ENCODE measurements at regions not wholly inside any gene's neighbourhood (a gene's known extent, or its start where the extent isn't known, plus 50 kb on each side); places are given as distances from the start of the nearest gene placed in this dataset.

GRCh38 chr4:188623314-188623854 lies 484.1 kb downstream of the TRIML1 start:
- no peak overlapping the region for H3K4me3 ChIP-seq (replicated peaks in 1 of 4; ENCODE audit: control extremely low read depth in 1 of 4, insufficient read depth in 1 of 4, low read depth in 3 of 4, low read length in 4 of 4)
- no peaks in the 10 kb centered on the region for H3K36me3 ChIP-seq (ENCODE audit: control insufficient read depth, insufficient read depth, low read length)
- no peaks in the 10 kb centered on the region for H4K20me1 ChIP-seq (ENCODE audit: control insufficient read depth, extremely low read depth, insufficient read depth, low read length)
- TF ChIP-seq EZH2 (IDR thresholded peaks at IDR 0.05; ENCODE audit: low read length, missing control alignments) (no peak), CTCF (conservative IDR thresholded peaks at IDR 0.05 in 1 of 2, IDR thresholded peaks at IDR 0.05 in 1 of 2; ENCODE audit: low read depth in 1 of 2, low read length in 2 of 2) (no peak)
- no peak for DNase-seq (ENCODE audit: low read depth in 2 of 2)
- no peaks in the 10 kb centered on the region for H3K79me2 ChIP-seq (ENCODE audit: control insufficient read depth, insufficient read depth, low read length)
- H3K4me1 ChIP-seq (ENCODE audit: control insufficient read depth, extremely low read depth, insufficient read depth, low read length), result no peaks in the 10 kb centered on the region
- no peak overlapping the region for H3K4me2 ChIP-seq (ENCODE audit: extremely low read depth, insufficient read depth, low read length)
- H3K27me3 ChIP-seq (ENCODE audit: control insufficient read depth, insufficient read depth, low read length), result no peaks in the 10 kb centered on the region
- no peak overlapping the region for H3K27ac ChIP-seq (ENCODE audit: insufficient read depth, low read length)
- H2AFZ ChIP-seq (ENCODE audit: low read length), result no peak overlapping the region
- no peak overlapping the region for H3K9ac ChIP-seq (ENCODE audit: insufficient read depth, low read length)
- no peaks in the 10 kb centered on the region for H3K9me3 ChIP-seq (ENCODE audit: control insufficient read depth, insufficient read depth, low read depth, low read length)

GRCh38 chr4:188624370-188624769 lies 485.1 kb downstream of the TRIML1 start:
- TF ChIP-seq EZH2 (IDR thresholded peaks at IDR 0.05; ENCODE audit: low read length, missing control alignments) (no peak), CTCF (conservative IDR thresholded peaks at IDR 0.05 in 1 of 2, IDR thresholded peaks at IDR 0.05 in 1 of 2; ENCODE audit: low read depth in 1 of 2, low read length in 2 of 2) (no peak)
- Histone ChIP-seq H4K20me1 (ENCODE audit: control insufficient read depth, extremely low read depth, insufficient read depth, low read length) (no peaks in the 10 kb centered on the region), H3K4me2 (ENCODE audit: extremely low read depth, insufficient read depth, low read length) (no peak overlapping the region), H3K9ac (ENCODE audit: insufficient read depth, low read length) (no peak overlapping the region), H3K27me3 (ENCODE audit: control insufficient read depth, insufficient read depth, low read length) (no peaks in the 10 kb centered on the region), H3K9me3 (ENCODE audit: control insufficient read depth, insufficient read depth, low read depth, low read length) (no peaks in the 10 kb centered on the region), H3K79me2 (ENCODE audit: control insufficient read depth, insufficient read depth, low read length) (no peaks in the 10 kb centered on the region), H3K4me1 (ENCODE audit: control insufficient read depth, extremely low read depth, insufficient read depth, low read length) (no peaks in the 10 kb centered on the region), H3K36me3 (ENCODE audit: control insufficient read depth, insufficient read depth, low read length) (no peaks in the 10 kb centered on the region), H2AFZ (ENCODE audit: low read length) (no peak overlapping the region), H3K27ac (ENCODE audit: insufficient read depth, low read length) (no peak overlapping the region), H3K4me3 (replicated peaks in 1 of 4; ENCODE audit: control extremely low read depth in 1 of 4, insufficient read depth in 1 of 4, low read depth in 3 of 4, low read length in 4 of 4) (no peak overlapping the region)
- DNase-seq (ENCODE audit: low read depth in 2 of 2), result no peak

DNA sequence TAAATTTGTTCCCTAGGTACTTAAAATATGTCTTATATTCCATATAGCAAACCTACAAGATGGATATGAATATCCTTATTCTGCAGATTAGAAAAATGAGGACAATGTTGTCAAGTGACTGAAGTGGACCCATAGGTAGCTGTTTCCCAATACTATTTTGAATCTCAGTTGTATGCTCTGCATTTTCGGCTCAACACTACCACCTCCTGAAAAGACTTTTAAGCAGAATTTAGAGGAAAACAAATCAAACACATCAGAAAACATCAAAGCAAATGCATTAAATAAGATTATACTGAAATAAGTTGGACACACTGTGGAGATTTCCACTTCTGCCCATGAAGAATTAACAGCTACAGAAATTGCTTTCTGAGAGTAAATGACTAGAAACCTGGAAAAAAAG lies 488.7 kb downstream of the TRIML1 start:
- no peak for TF ChIP-seq EZH2 (IDR thresholded peaks at IDR 0.05; ENCODE audit: low read length, missing control alignments)
- no peak for TF ChIP-seq CTCF (conservative IDR thresholded peaks at IDR 0.05 in 1 of 2, IDR thresholded peaks at IDR 0.05 in 1 of 2; ENCODE audit: low read depth in 1 of 2, low read length in 2 of 2)
- H3K9ac ChIP-seq (ENCODE audit: insufficient read depth, low read length), result no peak overlapping the region
- no peak overlapping the region for H3K27ac ChIP-seq (ENCODE audit: insufficient read depth, low read length)
- DNase-seq (ENCODE audit: low read depth in 2 of 2), result no peak
- H4K20me1 ChIP-seq (ENCODE audit: control insufficient read depth, extremely low read depth, insufficient read depth, low read length), result no peaks in the 10 kb centered on the region
- no peak overlapping the region for H3K4me3 ChIP-seq (replicated peaks in 1 of 4; ENCODE audit: control extremely low read depth in 1 of 4, insufficient read depth in 1 of 4, low read depth in 3 of 4, low read length in 4 of 4)
- no peaks in the 10 kb centered on the region for H3K36me3 ChIP-seq (ENCODE audit: control insufficient read depth, insufficient read depth, low read length)
- no peak overlapping the region for H3K4me2 ChIP-seq (ENCODE audit: extremely low read depth, insufficient read depth, low read length)
- no peaks in the 10 kb centered on the region for H3K9me3 ChIP-seq (ENCODE audit: control insufficient read depth, insufficient read depth, low read depth, low read length)
- H2AFZ ChIP-seq (ENCODE audit: low read length), result no peak overlapping the region
- no peaks in the 10 kb centered on the region for H3K79me2 ChIP-seq (ENCODE audit: control insufficient read depth, insufficient read depth, low read length)
- no peaks in the 10 kb centered on the region for H3K27me3 ChIP-seq (ENCODE audit: control insufficient read depth, insufficient read depth, low read length)
- no peaks in the 10 kb centered on the region for H3K4me1 ChIP-seq (ENCODE audit: control insufficient read depth, extremely low read depth, insufficient read depth, low read length)

All from fibroblast of lung (primary cell).